Vagina (tissue), 2 donors: ENCODE measurements at regions not wholly inside any gene's neighbourhood (a gene's known extent, or its start where the extent isn't known, plus 50 kb on each side); places are given as distances from the start of the nearest gene placed in this dataset.
A peak's percentile ranks its signal among the peaks of the same experiment; 100 is the strongest.

Experiments used
- POLR2AphosphoS5 ChIP-seq, 2 donors: sonication (generic); formaldehyde crosslinking; IDR thresholded peaks; one replicate each; pipeline ENCODE4 v1.9.0; 2017; ENCODE audit warnings: antibody characterized with exemption in 2 of 2, mild to moderate bottlenecking in 2 of 2, low read depth in 1 of 2; ENCODE audit not compliant: insufficient read depth in 1 of 2
- TF ChIP-seq, protein P1 (sequence below), 3 experiments: fragments of 450-650 bp in 2 of 3; fragments of 200-600 bp in 1 of 3; sonication (generic) in 1 of 3; IDR thresholded peaks; one replicate each; pipeline ENCODE4 v1.5.1; 2017 to 2019; ENCODE audit warnings: antibody characterized with exemption in 3 of 3, mild to moderate bottlenecking in 2 of 3, moderate library complexity in 2 of 3

DNA sequence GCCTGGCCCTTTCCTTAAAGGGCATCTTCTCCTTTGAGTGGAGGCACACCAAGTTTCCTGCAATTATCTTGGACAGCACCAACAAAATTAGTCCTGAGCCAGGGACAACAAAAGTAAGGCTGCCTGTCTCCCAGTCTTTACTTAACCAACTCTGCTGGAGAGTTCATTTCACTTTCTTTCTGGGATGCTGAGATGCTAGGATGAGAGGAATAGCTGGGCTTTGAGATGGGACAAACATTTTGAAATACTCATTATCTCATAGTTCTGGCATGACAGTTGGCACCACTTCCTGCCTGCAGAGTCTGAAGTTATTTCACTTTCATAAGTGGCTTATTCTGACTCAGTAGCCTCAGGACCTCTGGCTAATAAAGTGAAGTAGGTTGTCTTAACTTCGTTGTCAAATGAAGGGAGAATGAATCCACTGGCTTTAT is 157.0 kb downstream of the C9orf152 start:
- TF ChIP-seq, protein P1, sequence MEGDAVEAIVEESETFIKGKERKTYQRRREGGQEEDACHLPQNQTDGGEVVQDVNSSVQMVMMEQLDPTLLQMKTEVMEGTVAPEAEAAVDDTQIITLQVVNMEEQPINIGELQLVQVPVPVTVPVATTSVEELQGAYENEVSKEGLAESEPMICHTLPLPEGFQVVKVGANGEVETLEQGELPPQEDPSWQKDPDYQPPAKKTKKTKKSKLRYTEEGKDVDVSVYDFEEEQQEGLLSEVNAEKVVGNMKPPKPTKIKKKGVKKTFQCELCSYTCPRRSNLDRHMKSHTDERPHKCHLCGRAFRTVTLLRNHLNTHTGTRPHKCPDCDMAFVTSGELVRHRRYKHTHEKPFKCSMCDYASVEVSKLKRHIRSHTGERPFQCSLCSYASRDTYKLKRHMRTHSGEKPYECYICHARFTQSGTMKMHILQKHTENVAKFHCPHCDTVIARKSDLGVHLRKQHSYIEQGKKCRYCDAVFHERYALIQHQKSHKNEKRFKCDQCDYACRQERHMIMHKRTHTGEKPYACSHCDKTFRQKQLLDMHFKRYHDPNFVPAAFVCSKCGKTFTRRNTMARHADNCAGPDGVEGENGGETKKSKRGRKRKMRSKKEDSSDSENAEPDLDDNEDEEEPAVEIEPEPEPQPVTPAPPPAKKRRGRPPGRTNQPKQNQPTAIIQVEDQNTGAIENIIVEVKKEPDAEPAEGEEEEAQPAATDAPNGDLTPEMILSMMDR (IDR thresholded peaks at IDR 0.05) = no peak
- peak in 1 of 2 donors; percentile 23 for TF ChIP-seq POLR2AphosphoS5 (IDR thresholded peaks at IDR 0.05; ENCODE audit: insufficient read depth in 1 of 2, low read depth in 1 of 2)
